HG03025 (cell line): ENCODE measurements at regions not wholly inside any gene's neighbourhood (a gene's known extent, or its start where the extent isn't known, plus 50 kb on each side); places are given as distances from the start of the nearest gene placed in this dataset.

Source experiments
- ATAC-seq: cut with Tn5 transposase; IDR thresholded peaks from one replicate; pipeline ENCODE4 v1.9.1; 2021; ENCODE audit warnings: mild to moderate bottlenecking, moderate library complexity; ENCODE audit not compliant: unreplicated experiment, low FRiP score

GRCh38 chr5:74363603-74364205 is 276.8 kb downstream of the ENC1 start:
- no peak for ATAC-seq

- no peak for ATAC-seq
Observed at GRCh38 chr5:74361406-74362358, 278.8 kb downstream of the ENC1 start.

GRCh38 chr5:74360535-74361210 is 279.9 kb downstream of the ENC1 start:
- no peak for ATAC-seq

- no peak for ATAC-seq
Observed at GRCh38 chr5:74357827-74358226, 282.7 kb downstream of the ENC1 start.

GRCh38 chr5:74356009-74356695 is 284.4 kb downstream of the ENC1 start:
- no peak for ATAC-seq

GRCh38 chr5:74355041-74355824 is 285.3 kb downstream of the ENC1 start:
- no peak for ATAC-seq

- no peak for ATAC-seq
Observed at GRCh38 chr5:74352256-74352655, 288.3 kb downstream of the ENC1 start.

DNA sequence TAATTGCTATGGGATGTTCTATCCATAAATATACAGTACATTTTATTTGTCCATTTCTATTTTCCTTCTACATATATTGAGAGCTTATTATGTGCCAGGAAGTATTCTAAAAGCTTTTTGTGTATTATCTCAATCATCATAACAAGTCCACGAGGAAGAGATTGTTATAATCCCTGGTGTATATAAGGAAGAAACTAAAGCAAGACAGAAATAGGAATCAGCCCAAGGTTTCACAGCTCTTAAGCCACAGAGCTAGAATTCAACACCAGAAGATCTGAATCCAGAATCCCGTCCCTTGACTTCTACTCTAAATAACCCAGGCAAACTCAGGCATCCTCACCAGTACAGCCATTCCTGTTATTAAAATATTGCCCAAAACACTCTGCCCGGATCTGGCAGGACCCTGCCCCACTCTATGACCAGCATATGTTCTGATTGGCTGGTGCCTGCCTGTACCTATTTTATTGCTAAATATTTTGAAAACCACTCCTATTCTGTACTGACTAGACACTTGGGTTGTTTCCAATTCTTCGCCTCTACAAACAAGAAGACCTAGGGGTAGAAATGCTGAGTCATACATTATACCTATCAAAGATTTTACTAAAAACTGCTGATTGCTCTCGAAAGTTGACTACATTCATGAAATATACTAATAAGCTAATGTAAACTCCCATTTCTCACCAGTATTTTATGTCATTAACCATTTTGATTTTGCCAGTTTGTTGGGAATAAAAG is 297.4 kb downstream of the ENC1 start:
- no peak for ATAC-seq

- no peak for ATAC-seq
Observed at GRCh38 chr5:74342182-74342581, 298.3 kb downstream of the ENC1 start.

GRCh38 chr5:74341221-74341620 is 299.3 kb downstream of the ENC1 start:
- no peak for ATAC-seq

DNA sequence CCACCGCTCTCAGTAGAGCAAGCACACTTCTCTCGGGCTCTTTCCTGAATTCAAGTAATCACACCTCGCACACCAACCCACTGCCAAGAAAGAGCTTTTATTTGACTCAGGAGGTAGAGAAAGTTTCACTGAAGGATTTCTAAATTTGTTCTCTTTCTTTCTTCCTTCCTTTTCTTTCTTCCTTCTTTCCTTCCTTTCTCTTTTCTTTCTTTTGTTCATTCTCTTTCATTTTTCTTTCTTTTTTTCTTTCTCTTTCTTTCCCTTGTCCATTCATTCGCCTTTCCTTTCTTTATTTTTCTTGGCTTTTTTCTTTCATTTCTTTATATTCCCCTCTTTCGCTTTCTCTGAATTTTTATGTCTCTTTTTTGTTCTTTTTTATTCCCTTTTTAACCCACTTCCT is 300.1 kb downstream of the ENC1 start:
- ATAC-seq: no peak

DNA sequence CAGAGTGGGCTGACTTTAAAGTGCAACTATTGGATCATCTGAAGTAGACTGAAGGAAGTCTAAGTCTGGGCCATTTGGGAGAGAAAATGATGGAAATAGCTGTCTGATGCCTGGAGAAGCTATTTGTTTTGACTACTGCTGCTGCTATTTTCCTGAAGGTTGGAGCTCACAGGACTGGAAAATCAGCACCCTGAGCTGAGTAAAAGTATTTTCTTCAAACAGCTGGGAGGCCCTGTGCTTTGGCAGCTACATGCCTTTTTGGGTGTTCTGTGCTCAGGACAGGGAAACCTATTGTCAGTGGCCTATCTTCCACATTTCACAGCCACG is 302.6 kb downstream of the ENC1 start:
- ATAC-seq: no peak

- no peak for ATAC-seq
Observed at GRCh38 chr5:74337254-74337983, 303.1 kb downstream of the ENC1 start.

GRCh38 chr5:74336297-74336696 is 304.2 kb downstream of the ENC1 start:
- no peak for ATAC-seq

DNA sequence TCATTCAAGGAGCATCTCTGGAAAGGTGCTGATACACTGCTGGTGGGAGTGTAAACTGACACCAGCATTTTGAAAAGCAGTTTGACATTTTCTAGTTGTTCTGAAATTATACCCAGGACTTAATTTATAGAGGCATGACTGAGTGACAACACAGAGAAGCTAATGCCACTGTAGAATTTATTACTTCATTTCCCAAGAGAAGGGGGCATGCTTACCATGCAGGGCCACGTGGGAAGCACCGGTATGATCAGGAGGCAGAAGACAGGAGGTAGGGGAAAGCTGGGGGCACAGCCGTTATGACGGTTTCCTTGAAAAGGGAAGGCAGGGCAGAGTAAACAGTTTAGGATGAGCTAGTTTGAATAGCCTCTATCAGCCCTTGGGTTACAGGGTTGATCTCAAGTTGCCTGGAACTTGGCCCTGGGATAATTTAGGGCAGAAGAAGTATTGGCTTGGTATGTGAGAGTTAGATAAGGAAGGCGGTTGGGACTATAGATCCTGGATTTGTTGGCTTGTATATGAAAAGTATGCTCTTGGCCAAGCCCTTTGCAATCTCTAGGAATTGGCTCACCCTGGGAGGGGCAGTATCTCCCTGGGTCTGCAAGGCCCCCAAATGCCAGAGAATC is 305.7 kb downstream of the ENC1 start:
- ATAC-seq: no peak

DNA sequence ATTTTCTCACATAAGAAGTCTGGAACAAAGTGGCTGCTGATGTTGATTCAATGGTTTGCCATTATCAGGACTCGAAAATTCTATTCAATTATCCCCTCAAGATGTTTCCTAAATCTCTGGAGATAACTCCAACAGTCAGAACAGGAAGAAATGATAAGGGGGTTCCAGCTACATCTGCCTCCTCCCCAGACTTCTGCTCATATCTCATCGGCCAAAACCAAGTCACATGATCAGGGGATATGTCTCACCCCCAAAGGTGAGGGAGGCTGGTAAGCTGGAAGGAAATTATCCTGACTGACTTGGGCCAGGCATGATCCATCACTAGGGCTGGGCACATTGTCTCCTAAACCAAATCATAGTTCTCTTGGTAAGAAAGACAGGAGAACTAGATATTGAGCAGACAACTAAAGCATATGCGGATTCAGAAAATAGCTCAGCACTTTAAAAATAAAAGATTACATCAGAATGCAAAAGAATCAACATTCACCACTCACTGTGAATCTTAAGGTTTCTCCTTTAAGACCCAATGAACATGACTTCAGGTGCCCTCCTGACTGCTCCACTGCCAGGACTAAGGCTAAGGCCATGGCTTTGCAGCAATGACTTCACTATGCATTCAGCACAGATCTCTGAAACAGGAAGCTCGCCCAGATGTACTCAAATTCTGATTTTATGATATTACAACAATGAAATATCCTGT is 306.3 kb downstream of the ENC1 start:
- no peak for ATAC-seq

- ATAC-seq: no peak
Observed at GRCh38 chr5:74333430-74333829, 307.1 kb downstream of the ENC1 start.

DNA sequence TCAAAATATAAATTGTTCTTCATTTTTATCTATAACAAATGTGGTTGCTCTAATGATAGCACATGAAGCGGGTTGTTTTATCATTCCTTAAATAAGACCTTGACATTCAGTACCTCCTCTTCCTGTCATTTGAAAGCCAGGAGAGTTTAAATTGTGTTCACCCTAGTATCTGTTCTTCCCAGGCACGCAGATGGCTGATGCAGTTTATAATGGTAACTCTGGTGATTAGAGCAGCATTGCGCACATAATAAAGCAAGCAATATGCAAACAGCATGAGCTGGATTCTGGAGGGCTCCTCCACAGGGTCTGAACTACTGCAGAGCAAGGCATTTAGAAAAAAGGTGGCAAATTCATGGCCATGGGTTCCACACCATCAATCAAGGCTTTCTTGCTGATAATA is 307.8 kb downstream of the ENC1 start:
- ATAC-seq: no peak
